ENCODE measurements at regions not wholly inside any gene's neighbourhood (a gene's known extent, or its start where the extent isn't known, plus 50 kb on each side); places are given as distances from the start of the nearest gene placed in this dataset.

DNA sequence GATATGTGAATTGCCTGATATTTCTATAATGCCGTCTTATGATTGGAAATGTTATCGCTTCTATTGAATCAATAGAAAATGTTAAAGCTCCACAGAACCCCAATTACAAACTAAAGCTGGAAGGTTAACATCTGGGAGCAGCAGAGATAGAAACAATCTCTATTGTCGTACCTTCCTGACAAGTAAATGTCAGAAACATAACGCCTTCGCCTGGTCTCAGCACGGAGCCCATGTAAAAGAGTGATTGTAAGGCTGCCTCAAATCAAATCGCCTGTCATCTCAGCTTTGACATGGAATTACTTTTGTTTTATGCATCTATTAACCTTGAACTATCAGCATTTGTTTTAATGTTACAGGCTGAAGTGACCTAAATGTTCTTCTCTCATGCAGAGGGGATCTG is 885.9 kb upstream of the PIK3C3 start:
- Histone ChIP-seq H3K27ac (no peak overlapping the region), H3K9ac (no peak overlapping the region), H3K36me3 (ENCODE audit: insufficient read depth) (no peaks in the 10 kb centered on the region), H3K4me2 (no peak overlapping the region), H3K4me1 (ENCODE audit: low read depth, poor library complexity, severe bottlenecking) (no peaks in the 10 kb centered on the region), H3K79me2 (ENCODE audit: insufficient read depth, low read depth) (no peaks in the 10 kb centered on the region), H3K27me3 (ENCODE audit: insufficient read depth, low read depth) (no peaks in the 10 kb centered on the region), H4K20me1 (ENCODE audit: insufficient read depth) (no peaks in the 10 kb centered on the region), H2AFZ (ENCODE audit: low read depth) (no peak overlapping the region), H3K4me3 (IDR thresholded peaks at IDR 0.05; ENCODE audit: insufficient read depth, low read depth, low read length) (no peak overlapping the region)
- TF ChIP-seq, protein P1, sequence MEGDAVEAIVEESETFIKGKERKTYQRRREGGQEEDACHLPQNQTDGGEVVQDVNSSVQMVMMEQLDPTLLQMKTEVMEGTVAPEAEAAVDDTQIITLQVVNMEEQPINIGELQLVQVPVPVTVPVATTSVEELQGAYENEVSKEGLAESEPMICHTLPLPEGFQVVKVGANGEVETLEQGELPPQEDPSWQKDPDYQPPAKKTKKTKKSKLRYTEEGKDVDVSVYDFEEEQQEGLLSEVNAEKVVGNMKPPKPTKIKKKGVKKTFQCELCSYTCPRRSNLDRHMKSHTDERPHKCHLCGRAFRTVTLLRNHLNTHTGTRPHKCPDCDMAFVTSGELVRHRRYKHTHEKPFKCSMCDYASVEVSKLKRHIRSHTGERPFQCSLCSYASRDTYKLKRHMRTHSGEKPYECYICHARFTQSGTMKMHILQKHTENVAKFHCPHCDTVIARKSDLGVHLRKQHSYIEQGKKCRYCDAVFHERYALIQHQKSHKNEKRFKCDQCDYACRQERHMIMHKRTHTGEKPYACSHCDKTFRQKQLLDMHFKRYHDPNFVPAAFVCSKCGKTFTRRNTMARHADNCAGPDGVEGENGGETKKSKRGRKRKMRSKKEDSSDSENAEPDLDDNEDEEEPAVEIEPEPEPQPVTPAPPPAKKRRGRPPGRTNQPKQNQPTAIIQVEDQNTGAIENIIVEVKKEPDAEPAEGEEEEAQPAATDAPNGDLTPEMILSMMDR (conservative IDR thresholded peaks at IDR 0.05; ENCODE audit: low read depth, low read length), result no peak

DNA sequence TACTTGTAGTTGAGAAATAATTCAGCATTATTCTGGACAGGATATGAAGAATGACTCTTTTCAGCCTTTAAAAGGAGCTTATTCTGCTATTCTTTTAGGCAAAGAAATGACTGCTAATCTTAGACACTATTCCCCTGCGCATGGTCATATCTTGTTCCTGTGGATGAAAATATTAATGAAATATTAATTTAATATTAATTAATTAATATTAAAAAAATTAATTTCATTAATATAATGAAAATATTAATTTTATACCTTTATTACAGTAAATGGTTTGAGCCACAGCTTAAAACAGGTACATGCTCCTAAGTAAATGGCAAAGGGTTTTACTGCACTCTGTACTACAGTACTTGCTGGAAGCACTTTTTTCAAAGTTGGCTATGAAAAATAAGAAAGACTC is 890.1 kb upstream of the PIK3C3 start:
- Histone ChIP-seq H3K4me3 (IDR thresholded peaks at IDR 0.05; ENCODE audit: insufficient read depth, low read depth, low read length) (no peak overlapping the region), H3K27me3 (ENCODE audit: insufficient read depth, low read depth) (no peaks in the 10 kb centered on the region)

DNA sequence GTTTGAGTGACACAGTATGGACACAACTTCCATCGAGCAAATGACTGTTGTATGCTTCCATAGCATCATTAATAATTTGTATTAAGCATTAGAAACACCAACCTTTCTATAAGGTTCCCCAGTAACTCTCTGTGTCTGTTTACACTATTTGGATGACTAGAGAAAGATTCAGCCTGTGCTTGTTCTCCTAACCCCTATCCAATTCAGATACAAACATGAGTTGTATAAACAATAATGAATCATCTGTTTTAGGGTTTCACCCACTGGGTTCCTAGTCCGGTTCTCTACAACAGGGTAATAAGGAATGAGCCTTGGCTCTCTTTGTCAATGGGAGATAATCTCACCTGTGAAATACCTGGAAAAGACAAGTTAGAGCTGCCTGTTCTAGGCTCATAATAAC is 894.1 kb upstream of the PIK3C3 start:
- Histone ChIP-seq H3K9ac (no peak overlapping the region), H3K4me2 (no peak overlapping the region), H4K20me1 (ENCODE audit: insufficient read depth) (no peaks in the 10 kb centered on the region), H3K36me3 (ENCODE audit: insufficient read depth) (no peaks in the 10 kb centered on the region), H3K79me2 (ENCODE audit: insufficient read depth, low read depth) (no peaks in the 10 kb centered on the region), H3K4me3 (IDR thresholded peaks at IDR 0.05; ENCODE audit: insufficient read depth, low read depth, low read length) (no peak overlapping the region), H2AFZ (ENCODE audit: low read depth) (no peak overlapping the region), H3K27me3 (ENCODE audit: insufficient read depth, low read depth) (no peaks in the 10 kb centered on the region), H3K4me1 (ENCODE audit: low read depth, poor library complexity, severe bottlenecking) (no peaks in the 10 kb centered on the region), H3K27ac (no peak overlapping the region)
- TF ChIP-seq, protein P1 (conservative IDR thresholded peaks at IDR 0.05; ENCODE audit: low read depth, low read length), result no peak

More for the DNA sequence above, 890.1 kb upstream of the PIK3C3 start:
- Histone ChIP-seq H2AFZ (ENCODE audit: low read depth) (no peak overlapping the region), H3K79me2 (ENCODE audit: insufficient read depth, low read depth) (no peaks in the 10 kb centered on the region), H3K9ac (no peak overlapping the region), H3K4me2 (no peak overlapping the region), H3K27ac (no peak overlapping the region), H3K36me3 (ENCODE audit: insufficient read depth) (no peaks in the 10 kb centered on the region), H4K20me1 (ENCODE audit: insufficient read depth) (no peaks in the 10 kb centered on the region), H3K4me1 (ENCODE audit: low read depth, poor library complexity, severe bottlenecking) (no peaks in the 10 kb centered on the region)
- TF ChIP-seq, protein P1 (conservative IDR thresholded peaks at IDR 0.05; ENCODE audit: low read depth, low read length), result no peak

DNA sequence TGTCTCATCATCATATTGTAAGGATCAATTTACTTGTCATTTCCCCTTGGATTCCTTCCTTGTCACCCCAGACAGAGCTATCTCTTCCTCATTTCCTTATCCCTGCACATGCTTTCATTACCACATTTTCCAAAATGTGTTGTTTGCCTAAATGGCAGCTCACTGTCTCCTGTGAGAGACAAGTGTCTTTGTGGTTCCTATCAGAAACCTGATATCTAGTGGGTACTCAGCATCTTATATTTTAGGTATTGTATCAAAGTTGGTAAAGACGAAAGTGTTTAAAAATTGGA is 896.0 kb upstream of the PIK3C3 start:
- Histone ChIP-seq H4K20me1 (ENCODE audit: insufficient read depth) (no peaks in the 10 kb centered on the region), H3K27me3 (ENCODE audit: insufficient read depth, low read depth) (no peaks in the 10 kb centered on the region), H2AFZ (ENCODE audit: low read depth) (no peak overlapping the region), H3K4me3 (IDR thresholded peaks at IDR 0.05; ENCODE audit: insufficient read depth, low read depth, low read length) (no peak overlapping the region), H3K4me2 (no peak overlapping the region), H3K79me2 (ENCODE audit: insufficient read depth, low read depth) (no peaks in the 10 kb centered on the region), H3K4me1 (ENCODE audit: low read depth, poor library complexity, severe bottlenecking) (no peaks in the 10 kb centered on the region), H3K36me3 (ENCODE audit: insufficient read depth) (no peaks in the 10 kb centered on the region), H3K9ac (no peak overlapping the region), H3K27ac (no peak overlapping the region)
- TF ChIP-seq, protein P1 (conservative IDR thresholded peaks at IDR 0.05; ENCODE audit: low read depth, low read length), result no peak
